ENCODE measurements at regions not wholly inside any gene's neighbourhood (a gene's known extent, or its start where the extent isn't known, plus 50 kb on each side); places are given as distances from the start of the nearest gene placed in this dataset.

- DNase-seq, result no peak
Observed at GRCh38 chr10:123526356-123527064, 139.6 kb upstream of the GPR26 start.

- DNase-seq, result no peak
Observed at GRCh38 chr10:123527151-123527550, 139.0 kb upstream of the GPR26 start.

DNA sequence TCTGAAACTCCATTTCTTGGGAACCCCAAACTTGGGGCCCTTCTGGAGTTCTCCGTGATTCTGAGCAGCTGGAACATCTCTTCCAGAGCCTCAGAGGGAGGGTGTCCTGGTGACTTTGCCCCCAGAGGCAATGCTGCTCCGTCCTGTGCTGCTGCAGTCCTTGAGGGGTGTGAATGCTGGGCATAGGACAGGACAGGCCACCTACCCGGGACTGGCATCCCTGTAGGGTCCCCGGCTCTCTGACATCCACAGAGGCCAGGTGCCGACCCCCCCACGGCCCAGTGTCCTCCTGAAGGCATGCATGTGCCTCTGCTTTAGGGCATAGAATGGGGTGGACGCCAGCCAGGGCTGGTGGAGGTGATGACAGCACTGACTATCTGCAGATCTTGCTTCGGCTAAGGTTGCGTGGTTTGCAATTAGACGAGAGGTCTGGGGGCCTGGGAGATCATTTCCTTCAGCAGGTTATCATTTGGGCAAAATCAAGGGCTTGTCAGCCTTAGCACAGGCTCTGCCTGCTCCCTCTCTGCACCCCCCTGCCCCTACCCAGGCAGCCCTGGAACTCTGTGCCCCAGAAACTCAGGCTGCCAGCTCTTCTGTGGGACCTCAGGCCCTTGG, 136.9 kb upstream of the GPR26 start:
- no peak for DNase-seq

- no peak for DNase-seq
Observed at GRCh38 chr10:123530166-123530870, 135.8 kb upstream of the GPR26 start.

GRCh38 chr10:123535386-123535785, 130.8 kb upstream of the GPR26 start:
- no peak for DNase-seq

GRCh38 chr10:123536176-123536845, 129.8 kb upstream of the GPR26 start:
- no peak for DNase-seq

- DNase-seq, result no peak
Observed at GRCh38 chr10:123537188-123537961, 128.8 kb upstream of the GPR26 start.

GRCh38 chr10:123538401-123539320, 127.5 kb upstream of the GPR26 start:
- no peak for DNase-seq

GRCh38 chr10:123544986-123545385, 121.2 kb upstream of the GPR26 start:
- DNase-seq, result no peak

DNA sequence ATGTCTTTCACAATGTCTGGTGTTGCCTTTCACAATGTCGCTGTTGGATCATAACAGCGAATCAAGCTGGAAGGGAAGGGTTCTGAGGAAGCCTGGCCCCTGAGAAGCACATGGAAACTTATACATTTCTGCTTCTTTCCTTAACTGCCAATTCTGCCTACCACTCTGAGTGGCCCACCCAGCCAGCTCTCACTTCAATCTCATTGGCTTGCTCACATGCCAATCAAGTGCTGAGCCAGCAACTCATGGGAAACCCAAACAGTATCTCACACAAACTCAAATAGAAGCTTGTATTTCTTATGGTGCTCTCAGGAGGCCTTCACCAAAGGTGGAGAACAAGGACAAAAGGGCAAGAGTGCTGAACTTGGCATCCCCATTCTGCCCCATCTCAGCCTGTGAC, 117.4 kb upstream of the GPR26 start:
- DNase-seq, result no peak

- no peak for DNase-seq
Observed at GRCh38 chr10:123549761-123550454, 116.2 kb upstream of the GPR26 start.

DNA sequence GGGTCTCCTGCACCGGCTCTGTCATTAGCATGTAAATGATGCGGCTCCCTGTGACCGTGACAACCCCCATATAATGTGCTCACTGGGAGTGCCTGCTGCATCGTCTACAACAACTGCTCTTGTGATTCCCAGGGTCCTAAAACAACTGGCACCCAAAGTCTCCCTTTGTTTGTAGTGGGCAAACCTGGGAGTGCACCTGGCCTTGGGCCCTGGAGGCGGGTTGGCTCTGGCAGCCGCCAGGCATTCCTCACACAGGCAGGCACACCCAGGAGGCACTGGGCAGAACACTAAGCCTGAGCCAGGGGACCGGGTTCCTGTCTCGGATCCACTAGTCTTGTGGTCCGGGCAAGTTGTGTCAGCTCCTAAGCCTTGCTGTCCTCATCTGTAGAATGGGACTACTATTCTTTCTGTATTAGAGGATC, 115.5 kb upstream of the GPR26 start:
- no peak for DNase-seq

GRCh38 chr10:123551259-123551658, 114.9 kb upstream of the GPR26 start:
- DNase-seq, result no peak

- no peak for DNase-seq
Observed at GRCh38 chr10:123552760-123553554, 113.2 kb upstream of the GPR26 start.

GRCh38 chr10:123553810-123554430, 112.2 kb upstream of the GPR26 start:
- no peak for DNase-seq

DNA sequence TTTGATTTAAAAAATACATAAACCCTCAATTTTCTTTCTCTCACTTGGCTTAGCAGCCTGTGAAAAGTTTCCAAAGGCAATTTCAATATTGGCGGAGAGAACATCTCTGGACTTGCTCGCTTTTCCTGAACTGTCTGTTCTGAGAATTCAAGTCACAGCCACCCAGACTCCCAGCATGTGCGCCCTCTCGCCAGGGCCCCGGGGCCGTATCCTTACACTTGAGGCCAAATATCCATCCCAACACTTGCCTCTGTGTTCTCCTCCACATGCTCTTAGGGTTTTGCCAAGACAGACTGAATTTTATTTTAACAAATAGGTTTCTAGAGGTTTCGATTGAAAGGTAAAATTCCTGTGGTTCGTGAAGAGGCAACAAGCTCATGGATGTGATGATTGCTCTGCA, 111.5 kb upstream of the GPR26 start:
- no peak for DNase-seq

GRCh38 chr10:123555616-123556015, 110.5 kb upstream of the GPR26 start:
- no peak for DNase-seq

- no peak for DNase-seq
Observed at GRCh38 chr10:123556049-123556448, 110.1 kb upstream of the GPR26 start.

DNA sequence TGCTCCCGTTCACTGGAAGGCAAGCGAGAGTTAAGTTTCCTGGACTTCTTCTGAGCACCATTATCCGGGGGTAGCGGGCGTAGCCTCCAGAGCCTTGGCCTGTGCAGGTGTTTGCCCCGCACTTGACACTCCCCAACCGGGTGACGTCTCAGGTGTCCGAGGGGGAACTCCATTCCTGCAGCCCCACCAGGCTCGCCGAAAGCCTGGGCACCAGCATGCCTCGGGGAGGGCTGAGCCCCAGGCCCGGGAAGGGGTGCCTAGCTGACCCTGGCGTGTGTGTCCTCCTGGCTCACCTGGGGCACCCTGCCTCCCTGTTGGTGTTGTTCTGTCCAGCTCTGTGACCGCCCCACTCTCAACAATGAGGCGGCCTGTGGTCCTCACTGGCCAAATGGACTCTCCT, 109.4 kb upstream of the GPR26 start:
- no peak for DNase-seq
